HG02588 (cell line): ENCODE measurements at regions not wholly inside any gene's neighbourhood (a gene's known extent, or its start where the extent isn't known, plus 50 kb on each side); places are given as distances from the start of the nearest gene placed in this dataset.

Experiments used
- ATAC-seq: cut with Tn5 transposase; IDR thresholded peaks from one replicate; pipeline ENCODE4 v1.9.1; 2021; ENCODE audit warnings: mild to moderate bottlenecking, moderate library complexity; ENCODE audit not compliant: unreplicated experiment

- ATAC-seq = no peak
These were observed 235.0 kb upstream of the HNMT start for GRCh38 chr2:137729305-137729704.

- ATAC-seq = no peak
These were observed 226.7 kb upstream of the HNMT start for GRCh38 chr2:137737559-137737958.

GRCh38 chr2:137741784-137742362 is 222.4 kb upstream of the HNMT start:
- ATAC-seq = no peak

GRCh38 chr2:137747509-137747908 is 216.8 kb upstream of the HNMT start:
- ATAC-seq = no peak

GRCh38 chr2:137748533-137748932 is 215.7 kb upstream of the HNMT start:
- ATAC-seq = no peak

GRCh38 chr2:137764646-137765045 is 199.6 kb upstream of the HNMT start:
- ATAC-seq = no peak

GRCh38 chr2:137769406-137769805 is 194.9 kb upstream of the HNMT start:
- ATAC-seq = no peak

- no peak for ATAC-seq
These were observed 194.1 kb upstream of the HNMT start for GRCh38 chr2:137770166-137770565.

GRCh38 chr2:137771064-137771463 is 193.2 kb upstream of the HNMT start:
- no peak for ATAC-seq

- no peak for ATAC-seq
These were observed 191.8 kb upstream of the HNMT start for GRCh38 chr2:137772451-137772850.

GRCh38 chr2:137775529-137775928 is 188.7 kb upstream of the HNMT start:
- ATAC-seq = no peak

- ATAC-seq = no peak
These were observed 187.6 kb upstream of the HNMT start for GRCh38 chr2:137776697-137777096.

GRCh38 chr2:137797641-137798040 is 166.6 kb upstream of the HNMT start:
- peak; percentile 80 for ATAC-seq

- ATAC-seq = no peak
These were observed 164.7 kb upstream of the HNMT start for GRCh38 chr2:137799600-137799999.

- no peak for ATAC-seq
These were observed 163.9 kb upstream of the HNMT start for GRCh38 chr2:137800386-137800785.

GRCh38 chr2:137801228-137801627 is 163.0 kb upstream of the HNMT start:
- ATAC-seq = no peak

- ATAC-seq = no peak
These were observed 162.2 kb upstream of the HNMT start for GRCh38 chr2:137802038-137802437.

- no peak for ATAC-seq
These were observed 158.0 kb upstream of the HNMT start for GRCh38 chr2:137806068-137806805.

- ATAC-seq = no peak
These were observed 155.0 kb upstream of the HNMT start for GRCh38 chr2:137809252-137809651.

GRCh38 chr2:137809837-137810236 is 154.4 kb upstream of the HNMT start:
- ATAC-seq = no peak

- ATAC-seq = no peak
These were observed 151.8 kb upstream of the HNMT start for GRCh38 chr2:137812517-137812916.

GRCh38 chr2:137813176-137813575 is 151.1 kb upstream of the HNMT start:
- no peak for ATAC-seq

GRCh38 chr2:137817058-137817457 is 147.2 kb upstream of the HNMT start:
- no peak for ATAC-seq
